H1 (cell line): ENCODE measurements at regions not wholly inside any gene's neighbourhood (a gene's known extent, or its start where the extent isn't known, plus 50 kb on each side); places are given as distances from the start of the nearest gene placed in this dataset.

Experiments used
- CTCF ChIA-PET: fragments of 300-600 bp; sonication (Branson Sonifier 250); formaldehyde crosslinking; loops from one replicate; lab custom pipeline; 2021; ENCODE audit not compliant: partially characterized antibody; lab: Charles Lee
- POLR2A ChIA-PET: fragments of 300-600 bp; sonication (Branson Sonifier 250); formaldehyde crosslinking; loops from one replicate; lab custom pipeline; 2021; ENCODE audit warnings: inconsistent platforms; ENCODE audit not compliant: partially characterized antibody; lab: Charles Lee
- DNase-seq, 2 experiments: peaks; one replicate each; pipeline versions ENCODE4 v3.0.0 to v3.0.0-alpha.2; 2010 to 2022; ENCODE audit warnings: low spot score in 2 of 2, low read depth in 1 of 2, mixed read lengths in 1 of 2
- FAIRE-seq: peaks from 2 replicates; lab custom pipeline; 2011; peaks lifted over from hg19 to GRCh38; lab: Jason Lieb, UNC
- H2AFZ ChIP-seq: 2 replicates; pipeline ENCODE4 v1.8.1; 2012; ENCODE audit warnings: low read length, inconsistent platforms
- H2AK5ac ChIP-seq: 2 replicates; pipeline ENCODE4 v1.6.1; 2013; ENCODE audit warnings: low read depth, low read length
- H2BK120ac ChIP-seq: replicated peaks from 2 replicates; pipeline ENCODE3; 2013; ENCODE audit warnings: low read depth, low read length, inconsistent platforms
- H2BK12ac ChIP-seq: 2 replicates; pipeline ENCODE4 v1.6.1; 2013; ENCODE audit warnings: low read depth, low read length
- H2BK15ac ChIP-seq: 2 replicates; pipeline ENCODE4 v1.6.1; 2013; ENCODE audit warnings: low read length
- H2BK20ac ChIP-seq: 2 replicates; pipeline ENCODE4 v1.6.1; 2013; ENCODE audit warnings: low read length
- H2BK5ac ChIP-seq: 2 replicates; pipeline ENCODE4 v1.6.1; 2013; ENCODE audit warnings: low read depth, low read length
- H3K14ac ChIP-seq: 2 replicates; pipeline ENCODE4 v1.6.1; 2013; ENCODE audit warnings: inconsistent platforms; ENCODE audit not compliant: insufficient read length
- H3K18ac ChIP-seq: 2 replicates; pipeline ENCODE4 v1.6.1; 2013; ENCODE audit warnings: low read length; ENCODE audit errors: extremely low read depth
- H3K23ac ChIP-seq: 2 replicates; pipeline ENCODE4 v1.6.1; 2013; ENCODE audit warnings: inconsistent platforms; ENCODE audit not compliant: insufficient read length
- H3K23me2 ChIP-seq: 2 replicates; pipeline ENCODE4 v1.6.1; 2013; ENCODE audit warnings: low read depth, low read length
- H3K27ac ChIP-seq: 2 replicates; pipeline ENCODE4 v1.6.1; 2011; ENCODE audit warnings: low read depth, low read length, inconsistent platforms
- H3K27me3 ChIP-seq, 4 experiments: replicated peaks in 1 of 4; 1 replicate in 1 of 4; 2 replicates in 3 of 4; pipeline versions ENCODE4 v1.6.1 to v1.8.1; 2011 to 2013; ENCODE audit warnings: low read length in 3 of 4, mild to moderate bottlenecking in 3 of 4, inconsistent platforms in 2 of 4, mixed read lengths in 2 of 4, moderate library complexity in 1 of 4; ENCODE audit not compliant: control insufficient read depth in 3 of 4, insufficient read depth in 3 of 4; ENCODE audit errors: extremely low read depth in 1 of 4
- H3K36me3 ChIP-seq, 4 experiments: 2 replicates each; pipeline versions ENCODE4 v1.6.1 to v1.8.1; 2011 to 2013; ENCODE audit warnings: mild to moderate bottlenecking in 4 of 4, low read length in 3 of 4, moderate library complexity in 2 of 4, control low read depth in 1 of 4, inconsistent platforms in 1 of 4; ENCODE audit not compliant: insufficient read depth in 4 of 4, control insufficient read depth in 2 of 4
- H3K4ac ChIP-seq: replicated peaks from 2 replicates; pipeline ENCODE3; 2013; ENCODE audit warnings: low read length, low read depth, mixed read lengths, inconsistent platforms; ENCODE audit not compliant: insufficient read length
- H3K4me1 ChIP-seq, 4 experiments: replicated peaks in 1 of 4; 1 replicate in 1 of 4; 2 replicates in 3 of 4; pipeline versions ENCODE4 v1.6.1 to v1.8.1; 2011 to 2013; ENCODE audit warnings: low read length in 3 of 4, inconsistent platforms in 2 of 4, mixed read lengths in 1 of 4; ENCODE audit not compliant: insufficient read depth in 4 of 4, control insufficient read depth in 3 of 4
- H3K4me2 ChIP-seq, 2 experiments: 2 replicates each; pipeline versions ENCODE4 v1.6.1 to v1.8.1; 2011 to 2013; ENCODE audit warnings: low read depth in 2 of 2, low read length in 2 of 2, control low read depth in 1 of 2, inconsistent platforms in 1 of 2, mild to moderate bottlenecking in 1 of 2; ENCODE audit not compliant: insufficient read depth in 1 of 2
- H3K4me3 ChIP-seq, 4 experiments: fragments of 200-600, 300-600 bp in 1 of 4; sonication (generic), shearing (Covaris generic), sonication (Bioruptor Twin) in 1 of 4; 2 replicates each; pipeline versions ENCODE4 v1.5.1 to v1.8.1; 2011 to 2016; ENCODE audit warnings: low read length in 4 of 4, low read depth in 3 of 4, control low read depth in 2 of 4, inconsistent platforms in 2 of 4, mild to moderate bottlenecking in 2 of 4, mixed read lengths in 1 of 4, moderate library complexity in 1 of 4; ENCODE audit not compliant: insufficient read depth in 2 of 4; ENCODE audit errors: extremely low read depth in 1 of 4
- H3K56ac ChIP-seq: replicated peaks from 2 replicates; pipeline ENCODE3; 2013; ENCODE audit warnings: low read depth, mild to moderate bottlenecking, mixed read lengths, low read length, inconsistent platforms; ENCODE audit not compliant: insufficient read length
- H3K79me1 ChIP-seq: 2 replicates; pipeline ENCODE4 v1.6.1; 2013; ENCODE audit warnings: low read depth, low read length, control low read depth
- H3K79me2 ChIP-seq, 2 experiments: 2 replicates each; pipeline versions ENCODE4 v1.6.1 to v1.8.1; 2012 to 2013; ENCODE audit warnings: low read length in 2 of 2, mild to moderate bottlenecking in 2 of 2, inconsistent platforms in 1 of 2; ENCODE audit not compliant: insufficient read depth in 2 of 2, control insufficient read depth in 1 of 2
- H3K9ac ChIP-seq, 4 experiments: replicated peaks in 1 of 4; 1 replicate in 1 of 4; 2 replicates in 3 of 4; pipeline versions ENCODE4 v1.6.1 to v1.8.1; 2011 to 2013; ENCODE audit warnings: low read depth in 3 of 4, low read length in 3 of 4, control low read depth in 2 of 4, mild to moderate bottlenecking in 2 of 4, moderate library complexity in 2 of 4, inconsistent platforms in 1 of 4; ENCODE audit errors: extremely low read depth in 1 of 4
- H3K9me3 ChIP-seq, 2 experiments: 2 replicates each; pipeline versions ENCODE4 v1.6.1 to v1.8.1; 2012 to 2013; ENCODE audit warnings: mild to moderate bottlenecking in 2 of 2, moderate library complexity in 2 of 2, control low read depth in 1 of 2, inconsistent platforms in 1 of 2, low read depth in 1 of 2, low read length in 1 of 2, mixed read lengths in 1 of 2; ENCODE audit not compliant: insufficient read depth in 2 of 2
- H4K20me1 ChIP-seq, 2 experiments: replicated peaks in 1 of 2; 2 replicates each; pipeline versions ENCODE3 to v1.8.1; 2011 to 2013; ENCODE audit warnings: inconsistent platforms in 2 of 2, low read length in 2 of 2, mild to moderate bottlenecking in 1 of 2; ENCODE audit not compliant: insufficient read depth in 2 of 2, control insufficient read depth in 1 of 2
- H4K5ac ChIP-seq: 2 replicates; pipeline ENCODE4 v1.6.1; 2013; ENCODE audit warnings: low read length, low read depth, mixed read lengths, inconsistent platforms; ENCODE audit not compliant: insufficient read length
- H4K8ac ChIP-seq: 2 replicates; pipeline ENCODE4 v1.8.0; 2013; ENCODE audit warnings: mild to moderate bottlenecking, moderate library complexity, low read length, inconsistent platforms; ENCODE audit not compliant: insufficient read depth; ENCODE audit errors: extremely low read depth
- H4K91ac ChIP-seq: replicated peaks from 2 replicates; pipeline ENCODE3; 2013; ENCODE audit warnings: low read length, mixed read lengths, inconsistent platforms; ENCODE audit not compliant: insufficient read length
- BCL11A ChIP-seq, 2 experiments: IDR thresholded peaks; one replicate each; pipeline ENCODE4 v1.6.1; 2011; ENCODE audit warnings: low read depth in 2 of 2, low read length in 2 of 2, mild to moderate bottlenecking in 2 of 2
- WGBS, 2 experiments: shearing (Covaris generic) in 1 of 2; methylation state at CpG; one replicate each; pipeline versions ENCODE4 v1.1.6 to v1.1.7; 2013 to 2015; ENCODE audit warnings: low lambda C conversion rate in 2 of 2, mixed read lengths in 2 of 2, inconsistent platforms in 1 of 2, low coverage in 1 of 2, missing lambda C conversion rate in 1 of 2; ENCODE audit not compliant: insufficient replicate concordance in 2 of 2, insufficient coverage in 1 of 2, insufficient read length in 1 of 2; ENCODE audit errors: extremely low coverage in 1 of 2, missing lambda C conversion rate in 1 of 2; 5-methylcytosine and 5-hydroxymethylcytosine counted together

DNA sequence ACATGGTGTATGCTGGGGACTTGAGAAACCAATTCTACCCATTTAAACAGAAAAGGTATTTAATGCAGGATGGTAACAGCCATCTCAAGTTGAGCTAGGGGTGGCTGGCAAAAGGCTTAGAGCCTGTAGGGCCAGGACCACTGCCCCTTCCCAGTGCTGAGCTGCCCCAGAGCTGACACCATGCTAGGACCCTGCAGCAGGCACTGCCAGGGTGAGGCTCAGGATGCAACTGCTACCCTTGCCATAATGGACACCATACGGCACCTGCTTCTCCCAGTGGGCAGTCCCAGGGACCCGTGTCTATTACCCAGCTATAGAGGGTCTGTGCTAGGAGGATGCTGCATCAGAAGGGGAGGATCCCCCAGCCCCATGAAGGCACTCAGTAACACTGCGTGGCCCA is 160.7 kb upstream of the ADCY1 start:
- H2BK5ac ChIP-seq = no peak overlapping the region

More for the DNA sequence above, 160.7 kb upstream of the ADCY1 start:
- WGBS, 2 experiments = 85% methylated on average over 3 of the region's 3 CpGs; no CpG with 5 or more reads in 1 of the 2 experiments
- H3K9me3 ChIP-seq = peaks cover 3 to 13% of the 10 kb centered on the region in 2 experiments; a peak in 3 of 4 replicates
- H3K14ac ChIP-seq = no peak overlapping the region
- no peaks in the 10 kb centered on the region for H3K79me2 ChIP-seq
- no peak overlapping the region for H4K91ac ChIP-seq
- no peak overlapping the region for H2BK120ac ChIP-seq
- no peaks in the 10 kb centered on the region for H3K36me3 ChIP-seq
- no peaks in the 10 kb centered on the region for H4K20me1 ChIP-seq
- no peak overlapping the region for H3K27ac ChIP-seq
- H3K4me2 ChIP-seq = no peak overlapping the region
- no peak overlapping the region for H4K8ac ChIP-seq
- H3K27me3 ChIP-seq = no peaks in the 10 kb centered on the region
- H3K4me3 ChIP-seq = no peak overlapping the region
- no peak overlapping the region for H2BK20ac ChIP-seq
- TF ChIP-seq BCL11A (IDR thresholded peaks at IDR 0.05; ENCODE audit: low read depth in 2 of 2, low read length in 2 of 2) = no peak
- TF ChIP-seq, all 59 proteins: peak for 0
- no peak overlapping the region for H3K56ac ChIP-seq
- H3K4me1 ChIP-seq = no peaks in the 10 kb centered on the region
- ChIA-PET POLR2A (no interaction called here), CTCF (interaction anchor here (0.6 to 1.5 kb wide), 2 partner anchors 250 to 406 kb away, joined by 3 read pairs; no protein-coding TSS in a partner anchor)
- H2AK5ac ChIP-seq = no peak overlapping the region
- H2AFZ ChIP-seq = no peak overlapping the region
- H3K23me2 ChIP-seq = no peaks in the 10 kb centered on the region
- no peak for FAIRE-seq
- no peak overlapping the region for H3K18ac ChIP-seq
- no peak overlapping the region for H3K9ac ChIP-seq
- no peak overlapping the region for H4K5ac ChIP-seq
- DNase-seq = no peak
- H3K79me1 ChIP-seq = no peaks in the 10 kb centered on the region
- no peak overlapping the region for H3K23ac ChIP-seq
- H2BK12ac ChIP-seq = no peak overlapping the region
- no peak overlapping the region for H2BK15ac ChIP-seq
- H3K4ac ChIP-seq = no peak overlapping the region
